HCT116 (cell line): ENCODE measurements at regions not wholly inside any gene's neighbourhood (a gene's known extent, or its start where the extent isn't known, plus 50 kb on each side); places are given as distances from the start of the nearest gene placed in this dataset.

Experiments used
- ATAC-seq: fragments of 200-7000 bp; cut with Tn5 transposase; 2 replicates; pipeline ENCODE4 v1.9.1; 2020; ENCODE audit warnings: mild to moderate bottlenecking, moderate library complexity
- BruUV-seq: library from RNA; stranded (reverse); fragments of 400-500 nt; replicated peaks from 2 replicates; lab custom pipeline; 2021; lab: Mats Ljungman, UMichigan
- CTCF ChIA-PET: fragments of 300-600 bp; sonication (Branson Sonifier 250); formaldehyde crosslinking; loops from one replicate; lab custom pipeline; 2021; ENCODE audit warnings: antibody characterized with exemption; lab: Charles Lee
- POLR2A ChIA-PET: fragments of 300-600, 350-600 bp; sonication (Branson Sonifier 250); formaldehyde crosslinking; loops from one replicate; lab custom pipeline; 2021; ENCODE audit warnings: antibody characterized with exemption; lab: Charles Lee
- RAD21 ChIA-PET, 2 experiments: fragments of 300-600 bp; sonication (Branson Sonifier 250); formaldehyde crosslinking; loops; one replicate each; lab custom pipeline; 2023; ENCODE audit warnings: low total read pairs in 2 of 2; ENCODE audit not compliant: uncharacterized antibody in 2 of 2, unreplicated experiment in 2 of 2, low non-redundant PET in 1 of 2; lab: Charles Lee
- DNase-seq: peaks from one replicate; pipeline ENCODE4 v3.0.0-alpha.2; 2010; ENCODE audit warnings: low read depth, low spot score
- H2AFZ ChIP-seq: fragments of 200-600 bp; shearing (Covaris generic), sonication (generic); 2 replicates; pipeline ENCODE4 v1.6.1; 2017; ENCODE audit warnings: low read depth, mixed run types, mixed read lengths, antibody characterized with exemption, low read length; ENCODE audit not compliant: poor library complexity, severe bottlenecking
- H3K27ac ChIP-seq: 2 replicates; pipeline ENCODE4 v1.5.1; 2012; ENCODE audit warnings: low read depth, low read length
- H3K27me3 ChIP-seq: fragments of 200-600 bp; sonication (generic); 2 replicates; pipeline ENCODE4 v1.6.1; 2016; ENCODE audit warnings: mixed run types, low read length, mixed read lengths; ENCODE audit not compliant: insufficient read depth
- H3K36me3 ChIP-seq, 2 experiments: fragments of 200-500 bp in 1 of 2; fragments of 200-600 bp in 1 of 2; sonication (Bioruptor generic) in 1 of 2; sonication (generic) in 1 of 2; 2 replicates each; pipeline versions ENCODE4 v1.5.1 to v1.6.1; 2014 to 2016; ENCODE audit warnings: low read length in 2 of 2, inconsistent platforms in 1 of 2, mixed read lengths in 1 of 2, mixed run types in 1 of 2; ENCODE audit not compliant: insufficient read depth in 2 of 2, control insufficient read depth in 1 of 2
- H3K4me1 ChIP-seq, 2 experiments: fragments of 200-600 bp in 1 of 2; sonication (generic) in 1 of 2; 2 replicates each; pipeline versions ENCODE4 v1.5.1 to v1.6.1; 2012 to 2017; ENCODE audit warnings: low read length in 2 of 2, inconsistent platforms in 1 of 2, mild to moderate bottlenecking in 1 of 2, mixed read lengths in 1 of 2, mixed run types in 1 of 2, moderate library complexity in 1 of 2; ENCODE audit not compliant: insufficient read depth in 2 of 2, control insufficient read depth in 1 of 2
- H3K4me2 ChIP-seq: fragments of 200-600 bp; sonication (generic); 2 replicates; pipeline ENCODE4 v1.6.1; 2017; ENCODE audit warnings: mixed run types, low read length, mixed read lengths
- H3K4me3 ChIP-seq, 2 experiments: fragments of 200-600 bp in 1 of 2; sonication (generic) in 1 of 2; replicated peaks in 1 of 2; 2 replicates each; pipeline ENCODE4 v1.5.1; 2011 to 2016; ENCODE audit warnings: low read length in 2 of 2, control low read depth in 1 of 2, low read depth in 1 of 2, mild to moderate bottlenecking in 1 of 2, mixed read lengths in 1 of 2, mixed run types in 1 of 2
- H3K79me2 ChIP-seq: fragments of 200-600 bp; sonication (generic); 2 replicates; pipeline ENCODE4 v1.6.1; 2017; ENCODE audit warnings: mild to moderate bottlenecking, mixed run types, low read length, moderate library complexity, mixed read lengths; ENCODE audit not compliant: insufficient read depth
- H3K9ac ChIP-seq: fragments of 200-600 bp; sonication (generic); 2 replicates; pipeline ENCODE4 v1.6.1; 2016; ENCODE audit warnings: low read length, mixed read lengths
- H3K9me2 ChIP-seq: fragments of 200-600 bp; sonication (generic), shearing (Covaris generic); 2 replicates; pipeline ENCODE4 v1.6.1; 2017; ENCODE audit warnings: mixed run types, mild to moderate bottlenecking, moderate library complexity; ENCODE audit not compliant: insufficient read depth
- H3K9me3 ChIP-seq, 2 experiments: fragments of 200-500 bp in 1 of 2; fragments of 200-600 bp in 1 of 2; sonication (Bioruptor generic) in 1 of 2; sonication (generic) in 1 of 2; 2 replicates each; pipeline ENCODE4 v1.6.1; 2014 to 2017; ENCODE audit warnings: low read length in 2 of 2, mixed read lengths in 2 of 2, inconsistent platforms in 1 of 2, low read depth in 1 of 2, mild to moderate bottlenecking in 1 of 2, mixed run types in 1 of 2, moderate library complexity in 1 of 2; ENCODE audit not compliant: control insufficient read depth in 1 of 2, insufficient read depth in 1 of 2
- H4K20me1 ChIP-seq: fragments of 200-600 bp; sonication (generic), shearing (Covaris generic); 2 replicates; pipeline ENCODE4 v1.6.1; 2017; ENCODE audit warnings: mixed run types, mild to moderate bottlenecking, moderate library complexity; ENCODE audit not compliant: insufficient read depth
- CEBPB ChIP-seq: IDR thresholded peaks from 2 replicates; pipeline ENCODE4 v1.6.1; 2012; ENCODE audit warnings: low read depth
- ELF1 ChIP-seq: IDR thresholded peaks from 2 replicates; pipeline ENCODE4 v1.6.1; 2012; ENCODE audit warnings: low read depth, borderline replicate concordance
- EZH2phosphoT487 ChIP-seq: fragments of 200-600 bp; IDR thresholded peaks from 2 replicates; pipeline ENCODE4 v1.6.1; 2018; ENCODE audit warnings: antibody characterized with exemption, borderline replicate concordance
- FOSL1 ChIP-seq: IDR thresholded peaks from 2 replicates; pipeline ENCODE4 v1.6.1; 2012; ENCODE audit warnings: low read depth
- JUND ChIP-seq: IDR thresholded peaks from 2 replicates; pipeline ENCODE4 v1.6.1; 2012
- POLR2A ChIP-seq: IDR thresholded peaks from 2 replicates; pipeline ENCODE4 v1.7.0; 2011; ENCODE audit warnings: borderline replicate concordance; ENCODE audit not compliant: insufficient read depth, insufficient read length; ENCODE audit errors: extremely low read depth
- POLR2AphosphoS5 ChIP-seq: IDR thresholded peaks from 2 replicates; pipeline ENCODE4 v1.6.1; 2011; ENCODE audit warnings: mild to moderate bottlenecking, low read depth, low read length, moderate library complexity
- RAD21 ChIP-seq: IDR thresholded peaks from 2 replicates; pipeline ENCODE4 v1.6.1; 2012; ENCODE audit warnings: low read depth, mild to moderate bottlenecking
- REST ChIP-seq: IDR thresholded peaks from 2 replicates; pipeline ENCODE4 v1.6.1; 2012; ENCODE audit warnings: low read depth
- SIN3A ChIP-seq: IDR thresholded peaks from 2 replicates; pipeline ENCODE4 v1.6.1; 2012; ENCODE audit warnings: low read depth
- SP1 ChIP-seq: IDR thresholded peaks from 2 replicates; pipeline ENCODE4 v1.6.1; 2012; ENCODE audit warnings: low read depth
- SRF ChIP-seq: IDR thresholded peaks from 2 replicates; pipeline ENCODE4 v1.6.1; 2012; ENCODE audit warnings: low read depth
- TCF7L2 ChIP-seq: IDR thresholded peaks from 2 replicates; pipeline ENCODE4 v1.7.0; 2011; ENCODE audit warnings: borderline replicate concordance, inconsistent platforms; ENCODE audit not compliant: insufficient read depth, insufficient read length; ENCODE audit errors: extremely low read depth
- YY1 ChIP-seq: IDR thresholded peaks from 2 replicates; pipeline ENCODE4 v1.6.1; 2011; ENCODE audit warnings: low read length, low read depth, moderate library complexity, mild to moderate bottlenecking; ENCODE audit not compliant: insufficient replicate concordance; ENCODE audit errors: extremely low read depth
- ZBTB33 ChIP-seq: IDR thresholded peaks from 2 replicates; pipeline ENCODE4 v1.6.1; 2011; ENCODE audit warnings: mild to moderate bottlenecking, low read length, moderate library complexity; ENCODE audit not compliant: insufficient replicate concordance; ENCODE audit errors: extremely low read depth
- ZFX ChIP-seq: fragments of 450-650 bp; IDR thresholded peaks from 2 replicates; pipeline ENCODE4 v1.6.1; 2017
- intact Hi-C: fragments of 100-400 bp; cut with micrococcal nuclease; formaldehyde crosslinking; loops from 2 replicates; pipeline ENCODE4 v1.10.0; 2022
- TF ChIP-seq, protein P1 (sequence below): IDR thresholded peaks from 2 replicates; pipeline ENCODE4 v1.6.1; 2012
- TF ChIP-seq, protein P2 (sequence below): IDR thresholded peaks from 2 replicates; pipeline ENCODE4 v1.6.1; 2012

DNA sequence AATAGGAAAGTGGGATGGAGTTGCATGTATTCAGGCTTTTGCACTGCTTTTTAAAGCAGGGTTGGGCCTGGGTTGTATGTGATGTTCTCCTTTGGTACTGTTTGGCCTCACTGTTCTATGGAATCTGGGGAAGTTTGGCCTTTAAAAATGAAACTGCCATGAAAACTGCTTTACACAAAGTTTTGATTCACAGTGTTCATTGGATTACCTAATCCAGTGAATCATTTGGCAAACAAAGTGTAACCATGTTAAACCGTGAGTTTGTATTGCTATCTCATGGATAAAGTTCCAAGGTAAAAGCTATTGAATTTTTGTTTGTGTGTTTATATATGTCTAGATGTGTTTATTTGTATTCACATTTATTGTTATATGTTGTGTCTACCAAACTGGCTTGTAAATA is 1658.6 kb downstream of the OLFM4 start:
- DNase-seq, result no peak
- TF ChIP-seq ZBTB33 (no peak), EZH2phosphoT487 (no peak), CEBPB (no peak)
- no peaks in the 10 kb centered on the region for H3K79me2 ChIP-seq
- H3K4me2 ChIP-seq, result no peak overlapping the region
- POLR2A ChIA-PET, result no interaction called here
- H3K36me3 ChIP-seq, result no peaks in the 10 kb centered on the region
- CTCF ChIA-PET, result no interaction called here
- peaks cover 13 to 19% of the 10 kb centered on the region in 2 experiments; a peak in 2 of 4 replicates for H3K9me3 ChIP-seq
- H3K9me2 ChIP-seq, result no peaks in the 10 kb centered on the region
- BruUV-seq, result no TSS peak
- H3K27ac ChIP-seq, result no peak overlapping the region
- H4K20me1 ChIP-seq, result no peaks in the 10 kb centered on the region
- no peak for ATAC-seq
- H3K4me3 ChIP-seq, result no peak overlapping the region
- no peaks in the 10 kb centered on the region for H3K4me1 ChIP-seq
- no peak overlapping the region for H2AFZ ChIP-seq
- no peaks in the 10 kb centered on the region for H3K27me3 ChIP-seq
- intact Hi-C loops, result no loop called here
- no peak overlapping the region for H3K9ac ChIP-seq
- RAD21 ChIA-PET, result no interaction called here

DNA sequence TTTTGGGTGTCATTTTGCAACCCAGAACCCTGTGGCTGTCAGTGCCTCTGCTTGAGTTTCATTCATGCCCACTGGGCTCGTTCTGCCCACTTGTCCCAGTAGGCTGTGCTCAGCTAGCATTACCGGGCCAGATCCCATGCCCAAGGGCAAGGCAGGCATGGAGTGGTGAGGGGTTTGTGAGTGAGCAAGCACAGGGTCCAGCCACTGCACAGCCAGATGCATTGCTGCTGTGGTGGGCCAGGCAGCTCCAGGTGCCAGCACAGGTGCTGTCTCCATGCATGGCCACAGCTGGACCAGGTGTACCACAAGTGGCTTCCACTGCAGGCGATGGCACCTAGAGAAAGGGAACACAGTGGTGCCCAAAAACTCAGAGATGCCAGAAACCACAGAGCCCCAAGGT is 1671.2 kb downstream of the OLFM4 start:
- Histone ChIP-seq H3K79me2 (no peaks in the 10 kb centered on the region), H3K4me3 (no peak overlapping the region), H4K20me1 (no peaks in the 10 kb centered on the region), H3K36me3 (no peaks in the 10 kb centered on the region), H3K27me3 (no peaks in the 10 kb centered on the region), H3K9me3 (peaks cover 5 to 16% of the 10 kb centered on the region in 2 experiments; a peak in 2 of 4 replicates), H2AFZ (no peak overlapping the region), H3K4me1 (no peaks in the 10 kb centered on the region), H3K4me2 (no peak overlapping the region), H3K9ac (no peak overlapping the region), H3K27ac (no peak overlapping the region), H3K9me2 (no peaks in the 10 kb centered on the region)
- ChIA-PET RAD21 (no interaction called here), CTCF (no interaction called here), POLR2A (no interaction called here)
- BruUV-seq, result no TSS peak
- ATAC-seq, result no peak
- intact Hi-C loops, result no loop called here
- DNase-seq, result no peak
- no peak for TF ChIP-seq ELF1
- no peak for TF ChIP-seq POLR2A
- TF ChIP-seq YY1, result no peak
- TF ChIP-seq REST, result no peak
- TF ChIP-seq ZFX, result no peak
- no peak for TF ChIP-seq FOSL1
- TF ChIP-seq, protein P1, sequence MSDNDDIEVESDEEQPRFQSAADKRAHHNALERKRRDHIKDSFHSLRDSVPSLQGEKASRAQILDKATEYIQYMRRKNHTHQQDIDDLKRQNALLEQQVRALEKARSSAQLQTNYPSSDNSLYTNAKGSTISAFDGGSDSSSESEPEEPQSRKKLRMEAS, result no peak
- TF ChIP-seq, protein P2, sequence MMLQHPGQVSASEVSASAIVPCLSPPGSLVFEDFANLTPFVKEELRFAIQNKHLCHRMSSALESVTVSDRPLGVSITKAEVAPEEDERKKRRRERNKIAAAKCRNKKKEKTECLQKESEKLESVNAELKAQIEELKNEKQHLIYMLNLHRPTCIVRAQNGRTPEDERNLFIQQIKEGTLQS, result no peak
- TF ChIP-seq SRF, result no peak
- TF ChIP-seq TCF7L2, result no peak
- TF ChIP-seq SP1, result no peak
- TF ChIP-seq RAD21, result no peak
- TF ChIP-seq SIN3A, result no peak
- TF ChIP-seq POLR2AphosphoS5, result no peak
- no peak for TF ChIP-seq JUND
